ELF-1 (cell line): ENCODE measurements at regions not wholly inside any gene's neighbourhood (a gene's known extent, or its start where the extent isn't known, plus 50 kb on each side); places are given as distances from the start of the nearest gene placed in this dataset.
A peak's percentile ranks its signal among the peaks of the same experiment; 100 is the strongest.
"Not testable (repeated sequence)": the region's sequence is repeated elsewhere in the genome, so short reads cannot be mapped to it uniquely, and the experiment has no call there.

ENCODE experiments used
- DNase-seq: peaks from one replicate; pipeline ENCODE4 v3.0.0-alpha.2; 2016; ENCODE audit warnings: low read depth, low spot score

GRCh38 chr2:181790716-181791649 lies 100.5 kb upstream of the ITPRID2 start:
- DNase-seq: no peak

GRCh38 chr2:181792906-181793305 lies 98.6 kb upstream of the ITPRID2 start:
- DNase-seq: no peak

- no peak for DNase-seq
These were observed 93.5 kb upstream of the ITPRID2 start for GRCh38 chr2:181798022-181798421.

- DNase-seq: not testable (repeated sequence)
These were observed 89.2 kb upstream of the ITPRID2 start for GRCh38 chr2:181802300-181802699.

DNA sequence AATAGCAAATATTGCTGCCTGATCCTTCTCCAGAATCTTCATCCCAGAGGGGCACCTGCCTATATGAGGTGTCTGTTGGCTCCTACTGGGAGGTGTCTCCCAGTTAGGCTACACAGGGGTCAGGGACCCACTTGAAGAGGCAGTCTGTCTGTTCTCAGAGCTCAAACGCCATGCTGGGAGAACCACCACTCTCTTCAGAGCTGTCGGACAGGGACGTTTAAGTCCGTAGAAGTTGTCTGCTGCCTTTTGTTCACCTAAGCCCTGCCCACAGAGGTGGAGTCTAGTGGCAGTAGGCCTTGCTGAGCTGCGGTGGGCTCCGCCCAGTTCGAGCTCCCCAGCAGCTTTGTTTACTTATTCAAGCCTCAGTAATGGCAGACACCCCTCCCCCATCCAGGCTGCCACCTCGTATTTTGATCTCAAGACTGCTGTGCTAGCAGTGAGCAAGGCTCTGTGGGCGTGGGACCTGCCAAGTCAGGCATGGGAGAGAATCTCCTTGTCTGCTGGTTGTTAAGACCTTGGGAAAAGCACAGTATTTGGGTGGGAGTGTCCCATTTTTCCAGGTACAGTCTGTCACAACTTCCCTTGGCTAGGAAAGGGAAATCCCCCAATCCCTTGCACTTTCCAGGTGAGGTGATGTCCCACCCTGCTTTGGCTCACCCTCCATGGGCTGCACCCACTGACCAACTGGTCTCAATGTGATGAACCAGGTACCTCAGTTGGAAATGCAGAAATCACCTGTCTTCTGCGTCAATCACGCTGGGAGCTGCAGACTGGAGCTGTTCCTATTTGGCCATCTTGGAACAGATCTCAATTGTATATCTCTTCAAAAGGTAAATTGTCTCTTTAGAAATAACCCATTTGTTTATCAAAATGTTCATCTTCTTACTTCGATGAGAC lies 87.4 kb upstream of the ITPRID2 start:
- peak; percentile 95 for DNase-seq

- DNase-seq: no peak
These were observed 86.1 kb upstream of the ITPRID2 start for GRCh38 chr2:181805228-181806038.

- no peak for DNase-seq
These were observed 85.5 kb upstream of the ITPRID2 start for GRCh38 chr2:181806039-181806392.

DNA sequence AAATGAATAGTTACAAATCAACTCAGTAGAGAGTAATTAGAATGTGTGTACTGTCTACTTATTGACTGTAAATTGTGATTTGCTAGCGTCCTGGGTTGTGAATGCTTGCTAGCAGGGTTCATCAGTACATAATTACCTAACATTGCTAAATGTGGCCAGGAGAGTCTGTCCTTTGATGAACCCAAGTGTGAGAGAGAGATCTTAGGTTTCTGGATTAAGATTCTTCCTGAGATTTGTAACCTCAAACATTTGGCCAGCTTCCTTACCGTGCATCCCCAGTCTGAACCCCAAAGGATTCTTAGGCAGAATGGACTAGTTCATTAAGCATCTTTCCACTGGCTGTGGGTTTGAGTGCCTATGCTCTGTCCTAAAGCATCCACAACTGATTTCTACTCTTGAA lies 84.0 kb upstream of the ITPRID2 start:
- no peak for DNase-seq

GRCh38 chr2:181810823-181811695 lies 80.5 kb upstream of the ITPRID2 start:
- peak; percentile 10 for DNase-seq

- DNase-seq: no peak
These were observed 79.3 kb upstream of the ITPRID2 start for GRCh38 chr2:181812106-181812743.

- DNase-seq: no peak
These were observed 77.5 kb upstream of the ITPRID2 start for GRCh38 chr2:181814057-181814491.

- DNase-seq: no peak
These were observed 74.0 kb upstream of the ITPRID2 start for GRCh38 chr2:181817509-181817908.

DNA sequence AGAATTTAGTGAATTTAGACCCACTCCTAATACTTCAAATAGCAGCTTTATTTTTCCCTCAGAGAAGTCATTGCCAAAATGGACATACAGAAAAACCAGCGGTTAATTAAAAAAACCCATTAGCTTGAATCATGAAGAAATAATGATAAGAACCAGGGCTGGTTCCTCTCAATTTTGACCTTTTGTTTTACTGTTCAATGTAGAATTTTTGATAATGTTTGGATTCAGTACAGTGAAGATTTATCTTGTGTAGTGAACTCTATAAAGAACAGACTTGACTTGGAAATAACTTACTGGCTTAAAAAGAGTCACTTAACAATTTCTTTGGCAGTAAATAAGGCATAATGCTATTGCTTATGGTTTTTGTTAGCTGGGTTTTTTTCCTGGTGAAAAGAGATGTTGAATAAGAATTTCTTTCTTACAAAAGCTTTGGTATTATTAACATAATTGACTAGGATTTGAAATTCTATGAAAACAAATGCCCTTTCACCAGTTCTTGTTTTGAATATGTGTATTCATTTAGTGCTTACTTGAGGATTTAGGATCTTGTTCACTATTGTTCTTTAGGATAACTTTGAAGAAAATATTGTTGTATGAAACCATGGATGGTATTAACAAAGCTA lies 73.4 kb upstream of the ITPRID2 start:
- DNase-seq: no peak

DNA sequence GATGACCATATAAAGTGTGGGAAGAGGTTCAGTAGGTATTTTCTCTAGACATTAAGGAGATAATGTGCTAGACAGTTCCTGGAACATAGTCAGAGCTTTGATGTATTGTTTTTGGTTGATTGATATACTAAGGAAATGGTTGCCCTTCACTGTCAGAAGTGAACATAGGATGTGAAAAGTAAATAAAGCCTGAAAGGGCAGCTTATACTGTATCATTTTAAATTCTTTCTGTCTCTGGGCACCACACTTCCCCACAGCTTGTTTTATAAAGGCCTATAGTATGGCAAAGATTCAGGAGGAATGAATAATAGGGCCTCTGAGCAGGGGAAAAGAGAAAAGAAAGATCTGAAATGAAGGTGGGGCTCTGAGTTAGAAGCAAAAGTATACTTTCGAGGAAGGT lies 72.7 kb upstream of the ITPRID2 start:
- no peak for DNase-seq

DNA sequence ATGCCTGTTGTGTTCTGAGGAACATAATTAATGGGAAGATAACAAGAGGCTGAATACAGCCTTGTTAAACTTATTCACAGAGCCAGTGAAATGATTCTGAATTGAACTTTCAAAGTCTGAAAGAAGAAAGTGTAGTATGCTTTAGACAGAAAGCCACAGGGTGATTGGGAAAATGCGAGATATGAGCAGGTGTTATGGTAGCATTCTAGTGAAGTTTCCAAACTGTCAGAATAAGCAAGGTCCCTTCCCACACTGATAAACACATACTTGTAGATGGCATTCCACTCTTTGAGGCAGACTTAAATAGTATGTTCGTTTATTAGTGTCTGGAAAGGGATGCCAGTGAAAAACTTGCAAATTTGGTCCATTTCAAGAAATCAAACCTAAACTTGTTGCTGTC lies 70.5 kb upstream of the ITPRID2 start:
- DNase-seq: no peak

DNA sequence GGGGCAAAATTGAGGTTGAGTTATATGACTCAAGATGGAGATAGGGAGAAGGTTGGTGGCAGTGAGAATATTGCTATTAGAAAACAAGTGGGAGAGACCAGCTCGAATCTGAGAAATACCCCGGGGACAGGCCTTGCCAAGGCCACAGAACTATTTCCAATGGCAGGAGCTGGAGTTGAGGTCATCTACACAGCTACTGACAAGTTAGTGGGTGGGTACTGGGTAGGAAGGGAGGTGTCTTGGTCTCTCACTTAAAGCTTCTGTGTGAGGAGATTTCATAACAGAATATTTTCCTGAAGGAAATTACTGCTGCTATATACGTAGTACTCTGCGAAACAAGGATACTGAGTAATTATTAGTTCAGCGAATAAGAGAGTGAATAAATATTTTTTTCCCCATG lies 69.4 kb upstream of the ITPRID2 start:
- DNase-seq: no peak

DNA sequence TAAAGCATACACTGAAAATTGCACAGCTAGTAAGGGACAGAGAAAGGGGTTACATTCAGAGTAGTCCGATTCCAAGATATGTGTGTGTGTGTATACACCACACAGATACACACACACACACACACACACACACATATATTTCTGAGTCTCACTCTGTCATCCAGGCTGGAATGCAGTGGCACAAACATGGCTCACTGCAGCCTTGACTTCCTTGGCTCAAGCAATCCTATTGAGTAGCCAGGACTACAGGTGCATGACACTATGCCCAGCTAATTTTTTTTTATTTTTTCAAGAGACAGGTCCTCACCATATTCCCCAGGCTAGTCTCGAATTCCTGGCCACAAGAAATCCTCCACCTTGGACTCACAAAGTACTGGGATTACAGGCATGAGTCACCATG lies 68.1 kb upstream of the ITPRID2 start:
- no peak for DNase-seq

DNA sequence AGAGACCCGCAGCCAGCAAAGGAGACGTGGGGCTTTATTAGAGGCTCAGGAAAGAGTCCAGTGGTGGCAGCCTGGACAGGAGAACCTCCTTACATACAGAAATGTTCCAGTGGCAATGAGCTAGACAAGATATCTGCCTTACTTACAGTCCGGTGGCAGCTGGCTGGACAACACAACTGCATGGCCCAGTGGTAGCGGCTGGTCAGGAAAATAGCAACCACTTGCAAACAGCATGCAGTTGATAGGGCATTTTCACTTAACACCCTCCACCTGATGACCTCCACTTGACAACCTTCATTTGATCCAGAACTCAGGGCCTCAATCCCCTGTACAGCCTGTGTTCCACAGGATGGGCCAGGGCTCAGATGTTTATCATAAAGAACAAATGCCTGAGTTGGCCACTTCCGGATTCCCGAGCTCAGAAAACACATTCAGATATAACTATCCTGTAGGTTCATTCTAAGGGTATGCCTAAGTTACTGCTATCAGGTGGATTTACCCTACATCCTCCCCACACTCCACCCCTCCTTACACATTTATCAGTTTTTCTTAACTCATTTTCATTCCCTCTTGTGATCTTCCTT lies 63.3 kb upstream of the ITPRID2 start:
- no peak for DNase-seq

- no peak for DNase-seq
These were observed 62.3 kb upstream of the ITPRID2 start for GRCh38 chr2:181829230-181829629.
